Left lung (tissue), 4 donors: ENCODE measurements at regions not wholly inside any gene's neighbourhood (a gene's known extent, or its start where the extent isn't known, plus 50 kb on each side); places are given as distances from the start of the nearest gene placed in this dataset.
A peak's percentile ranks its signal among the peaks of the same experiment; 100 is the strongest.

Source experiments
- ATAC-seq: fragments of 200-7000 bp; cut with Tn5 transposase; one replicate; pipeline ENCODE4 v1.9.1; 2020; ENCODE audit warnings: moderate library complexity
- DNase-seq, 4 donors: peaks; one replicate each; pipeline ENCODE4 v3.0.0-alpha.2; 2013 to 2020
- H3K27ac ChIP-seq, 2 donors: fragments of 200-600 bp; sonication (generic) in 1 of 2; one replicate each; pipeline versions ENCODE4 v1.5.0 to v1.8.0; 2020 to 2021
- H3K27me3 ChIP-seq, 2 donors: fragments of 200-600 bp; sonication (generic) in 1 of 2; one replicate each; pipeline versions ENCODE4 v1.5.0 to v1.8.0; 2020 to 2021
- H3K36me3 ChIP-seq, 2 donors: fragments of 200-600 bp; sonication (generic) in 1 of 2; one replicate each; pipeline versions ENCODE4 v1.5.0 to v1.8.0; 2020 to 2021
- H3K4me1 ChIP-seq, 2 donors: fragments of 200-600 bp; one replicate each; pipeline ENCODE4 v1.8.0; 2021
- H3K4me3 ChIP-seq, 2 donors: fragments of 200-600 bp; sonication (generic) in 1 of 2; one replicate each; pipeline versions ENCODE4 v1.5.0 to v1.8.0; 2020 to 2021; ENCODE audit warnings: mild to moderate bottlenecking in 1 of 2
- H3K9me3 ChIP-seq, 2 donors: fragments of 200-600 bp; sonication (generic) in 1 of 2; one replicate each; pipeline versions ENCODE4 v1.5.0 to v1.8.0; 2020 to 2021
- CTCF ChIP-seq, 2 donors: fragments of 200-600 bp; sonication (generic) in 1 of 2; IDR thresholded peaks; one replicate each; pipeline versions ENCODE4 v1.5.0 to v1.8.0; 2021; ENCODE audit warnings: antibody characterized with exemption in 2 of 2
- intact Hi-C, 2 donors: fragments of 100-400 bp; cut with DNase I; formaldehyde crosslinking; loops; one replicate each; pipeline versions ENCODE4 v1.11.2 to v1.14.2; 2022
- donor health status: DM: no; HTN: yes; CAD: no.
- donor health status: DM: no; HTN: no; CAD: no.

- DNase-seq (no peak), ATAC-seq (no peak)
- H3K36me3 ChIP-seq = no peaks in the 10 kb centered on the region
- H3K27me3 ChIP-seq = no peaks in the 10 kb centered on the region
- H3K9me3 ChIP-seq = no peaks in the 10 kb centered on the region
- H3K4me1 ChIP-seq = no peaks in the 10 kb centered on the region
- no peak overlapping the region for H3K27ac ChIP-seq
- intact Hi-C loops = no loop called here
- H3K4me3 ChIP-seq = no peak overlapping the region
- TF ChIP-seq CTCF (IDR thresholded peaks at IDR 0.05) = no peak
Measured at GRCh38 chr6:167526465-167527368, 201.8 kb downstream of the TTLL2 start.

- intact Hi-C loops = no loop called here
- Histone ChIP-seq H3K4me3 (no peak overlapping the region), H3K27me3 (no peaks in the 10 kb centered on the region), H3K27ac (no peak overlapping the region), H3K9me3 (no peaks in the 10 kb centered on the region), H3K4me1 (no peaks in the 10 kb centered on the region), H3K36me3 (no peaks in the 10 kb centered on the region)
- no peak for TF ChIP-seq CTCF (IDR thresholded peaks at IDR 0.05)
- DNase-seq (no peak), ATAC-seq (no peak)
Measured at GRCh38 chr6:167528239-167528638, 203.4 kb downstream of the TTLL2 start.

GRCh38 chr6:167528976-167529375 is 204.1 kb downstream of the TTLL2 start:
- H3K27me3 ChIP-seq = no peaks in the 10 kb centered on the region
- DNase-seq (no peak), ATAC-seq (no peak)
- H3K9me3 ChIP-seq = no peaks in the 10 kb centered on the region
- intact Hi-C loops = no loop called here
- no peak for TF ChIP-seq CTCF (IDR thresholded peaks at IDR 0.05)
- H3K4me3 ChIP-seq = no peak overlapping the region
- no peaks in the 10 kb centered on the region for H3K36me3 ChIP-seq
- no peak overlapping the region for H3K27ac ChIP-seq
- no peaks in the 10 kb centered on the region for H3K4me1 ChIP-seq

GRCh38 chr6:167529444-167530335 is 204.8 kb downstream of the TTLL2 start:
- DNase-seq = no peak
- no peak for TF ChIP-seq CTCF (IDR thresholded peaks at IDR 0.05)
- no peak for ATAC-seq
- Histone ChIP-seq H3K4me1 (no peaks in the 10 kb centered on the region), H3K27ac (no peak overlapping the region), H3K27me3 (no peaks in the 10 kb centered on the region), H3K9me3 (no peaks in the 10 kb centered on the region), H3K4me3 (no peak overlapping the region), H3K36me3 (no peaks in the 10 kb centered on the region)
- intact Hi-C loops = no loop called here

- DNase-seq = peak in 1 of 4 donors; percentile 62
Measured at GRCh38 chr6:167530951-167531350, 206.1 kb downstream of the TTLL2 start.

More at GRCh38 chr6:167530951-167531350, 206.1 kb downstream of the TTLL2 start:
- H3K27me3 ChIP-seq = no peaks in the 10 kb centered on the region
- no peak for TF ChIP-seq CTCF (IDR thresholded peaks at IDR 0.05)
- ATAC-seq = no peak
- H3K9me3 ChIP-seq = no peaks in the 10 kb centered on the region
- H3K36me3 ChIP-seq = no peaks in the 10 kb centered on the region
- no peak overlapping the region for H3K27ac ChIP-seq
- no peak overlapping the region for H3K4me3 ChIP-seq
- intact Hi-C loops = no loop called here
- H3K4me1 ChIP-seq = no peaks in the 10 kb centered on the region
